Retinal pigment epithelial cell (primary cell): ENCODE measurements at regions not wholly inside any gene's neighbourhood (a gene's known extent, or its start where the extent isn't known, plus 50 kb on each side); places are given as distances from the start of the nearest gene placed in this dataset.
"Not testable (repeated sequence)": the region's sequence is repeated elsewhere in the genome, so short reads cannot be mapped to it uniquely, and the experiment has no call there.

ENCODE experiments used
- DNase-seq: peaks from one replicate; pipeline ENCODE4 v3.0.0-alpha.2; 2010; ENCODE audit warnings: low read depth
- H3K4me3 ChIP-seq: 2 replicates; pipeline ENCODE4 v1.5.1; 2011; ENCODE audit warnings: mild to moderate bottlenecking, low read length, control low read depth, moderate library complexity
- TF ChIP-seq, protein P1 (sequence below): conservative IDR thresholded peaks from 2 replicates; pipeline ENCODE4 v1.5.1; 2011; ENCODE audit warnings: low read depth, low read length, control low read depth, inconsistent platforms

DNA sequence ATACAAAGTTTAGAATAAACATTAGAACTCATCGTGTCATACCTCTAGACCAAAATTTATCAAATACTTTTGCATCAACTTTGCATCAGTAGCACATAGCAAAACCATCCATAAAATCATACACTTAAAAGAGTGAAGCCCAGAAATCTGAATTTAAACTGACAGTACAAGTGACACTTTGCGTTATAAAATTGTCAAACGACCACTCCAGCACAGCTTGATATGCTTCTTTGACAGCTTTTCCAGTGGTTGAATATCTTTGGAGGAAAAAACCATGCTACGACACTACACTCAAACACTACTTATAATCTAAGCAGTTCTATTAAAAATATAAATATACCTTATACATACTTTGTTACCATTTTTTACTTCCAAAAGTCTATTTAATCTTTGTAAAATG lies 1644.4 kb downstream of the STIM2 start:
- TF ChIP-seq, protein P1, sequence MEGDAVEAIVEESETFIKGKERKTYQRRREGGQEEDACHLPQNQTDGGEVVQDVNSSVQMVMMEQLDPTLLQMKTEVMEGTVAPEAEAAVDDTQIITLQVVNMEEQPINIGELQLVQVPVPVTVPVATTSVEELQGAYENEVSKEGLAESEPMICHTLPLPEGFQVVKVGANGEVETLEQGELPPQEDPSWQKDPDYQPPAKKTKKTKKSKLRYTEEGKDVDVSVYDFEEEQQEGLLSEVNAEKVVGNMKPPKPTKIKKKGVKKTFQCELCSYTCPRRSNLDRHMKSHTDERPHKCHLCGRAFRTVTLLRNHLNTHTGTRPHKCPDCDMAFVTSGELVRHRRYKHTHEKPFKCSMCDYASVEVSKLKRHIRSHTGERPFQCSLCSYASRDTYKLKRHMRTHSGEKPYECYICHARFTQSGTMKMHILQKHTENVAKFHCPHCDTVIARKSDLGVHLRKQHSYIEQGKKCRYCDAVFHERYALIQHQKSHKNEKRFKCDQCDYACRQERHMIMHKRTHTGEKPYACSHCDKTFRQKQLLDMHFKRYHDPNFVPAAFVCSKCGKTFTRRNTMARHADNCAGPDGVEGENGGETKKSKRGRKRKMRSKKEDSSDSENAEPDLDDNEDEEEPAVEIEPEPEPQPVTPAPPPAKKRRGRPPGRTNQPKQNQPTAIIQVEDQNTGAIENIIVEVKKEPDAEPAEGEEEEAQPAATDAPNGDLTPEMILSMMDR: no peak
- no peak overlapping the region for H3K4me3 ChIP-seq
- no peak for DNase-seq

DNA sequence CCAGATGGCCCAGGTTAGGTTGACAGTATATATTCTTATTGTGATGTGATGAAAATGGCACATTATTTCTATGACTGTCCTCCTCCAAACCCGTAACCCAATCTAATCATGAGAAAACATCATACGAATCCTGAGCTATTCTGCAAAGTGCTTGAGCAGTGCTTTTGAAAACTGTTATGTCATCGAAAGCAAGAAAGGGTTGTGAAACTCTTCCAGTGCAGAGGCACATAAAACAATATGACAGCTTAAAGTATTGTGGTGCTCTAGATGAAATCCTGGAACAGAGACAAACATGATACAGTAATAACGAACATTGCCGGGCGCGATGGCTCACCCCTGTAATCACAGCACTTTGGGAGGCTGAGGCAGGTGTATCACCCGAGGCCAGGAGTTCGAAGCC lies 1648.0 kb downstream of the STIM2 start:
- no peak for DNase-seq
- TF ChIP-seq, protein P1: no peak
- H3K4me3 ChIP-seq: no peak overlapping the region

DNA sequence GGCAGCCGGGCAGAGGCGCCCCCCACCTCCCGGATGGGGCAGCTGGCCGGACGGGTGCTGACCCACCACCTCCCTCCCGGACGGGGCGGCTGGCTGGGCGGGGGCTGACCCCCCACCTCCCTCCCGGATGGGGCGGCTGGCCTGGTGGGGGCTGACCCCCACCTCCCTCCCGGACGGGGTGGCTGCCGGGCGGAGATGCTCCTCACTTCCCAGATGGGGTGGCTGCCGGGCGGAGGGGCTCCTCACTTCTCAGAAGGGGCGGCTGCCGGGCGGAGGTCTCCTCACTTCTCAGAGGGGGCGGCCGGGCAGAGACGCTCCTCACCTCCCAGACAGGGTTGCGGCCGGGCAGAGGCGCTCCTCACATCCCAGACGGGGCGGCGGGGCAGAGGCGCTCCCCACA lies 1654.1 kb downstream of the STIM2 start:
- H3K4me3 ChIP-seq, DNase-seq: not testable (repeated sequence)

DNA sequence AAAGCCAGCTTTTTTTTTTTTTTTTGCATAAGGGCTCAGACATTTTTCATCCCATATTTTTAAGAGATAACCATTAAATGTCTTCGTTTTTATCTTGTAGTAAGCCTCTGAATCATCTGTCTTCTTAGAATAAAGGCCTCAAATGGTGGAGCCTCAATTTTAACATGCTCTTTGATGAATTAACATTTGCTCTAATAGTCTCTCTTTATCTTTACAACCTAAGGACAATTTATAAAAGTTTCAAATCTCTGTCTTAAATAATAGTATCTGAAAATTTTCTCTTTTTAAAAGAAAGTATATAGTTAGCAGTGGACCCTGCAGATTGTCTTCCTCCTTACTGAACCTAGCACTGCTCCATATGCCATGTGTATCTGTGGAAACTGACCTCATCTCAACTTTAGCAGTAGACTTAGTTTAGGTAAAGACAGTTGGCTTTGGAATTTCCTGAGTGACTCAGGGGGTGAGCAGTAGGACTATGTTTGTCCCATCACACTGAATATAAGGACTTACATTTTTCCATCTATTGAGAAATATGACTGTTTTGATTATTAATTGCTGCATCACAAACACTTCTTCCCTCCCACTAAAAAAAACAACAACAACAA lies 1658.0 kb downstream of the STIM2 start:
- H3K4me3 ChIP-seq: no peak overlapping the region
- TF ChIP-seq, protein P1: no peak
- no peak for DNase-seq

DNA sequence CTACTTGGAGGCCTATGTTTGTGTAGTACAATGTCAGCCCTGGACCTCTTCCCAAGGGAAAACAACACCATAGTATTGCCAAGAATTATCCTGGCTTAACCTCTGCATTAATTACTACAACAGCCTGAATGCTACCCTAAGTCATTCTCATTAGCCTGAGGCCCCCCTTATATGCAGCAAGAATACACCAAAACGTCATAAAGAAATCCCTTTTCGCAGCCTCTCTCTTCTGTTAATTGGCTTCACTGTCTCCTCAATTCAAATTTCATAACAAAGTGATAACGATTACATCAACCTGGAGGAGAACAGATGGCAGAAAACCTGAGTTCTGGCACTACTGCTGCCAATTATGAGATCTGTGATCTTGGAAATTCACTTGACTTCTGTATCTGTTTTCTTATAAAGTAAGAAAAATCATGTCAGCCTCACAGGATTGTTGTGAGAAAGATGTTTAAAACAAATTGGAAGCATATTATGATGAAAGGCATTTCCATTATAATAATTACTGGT lies 1663.1 kb downstream of the STIM2 start:
- TF ChIP-seq, protein P1: no peak
- H3K4me3 ChIP-seq: no peak overlapping the region
- DNase-seq: no peak

DNA sequence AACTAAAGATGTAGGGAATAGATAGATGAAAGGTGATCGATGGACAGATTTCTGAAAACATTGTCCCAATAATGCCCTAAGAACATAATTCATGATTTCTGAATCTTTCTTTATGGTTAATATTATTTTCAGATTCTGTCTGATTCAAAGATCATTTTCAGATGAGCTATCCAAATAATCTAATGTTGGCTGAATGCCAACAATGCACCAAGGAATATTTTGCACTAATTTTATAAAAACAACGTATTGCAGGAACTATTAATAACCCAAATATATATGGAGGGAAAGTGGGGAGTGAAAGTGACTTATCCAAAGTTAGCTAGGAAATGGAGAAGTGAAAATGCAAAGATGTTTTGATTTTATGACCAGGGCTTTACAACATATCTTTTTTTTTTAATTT lies 1675.5 kb downstream of the STIM2 start:
- DNase-seq: no peak
- H3K4me3 ChIP-seq: no peak overlapping the region
- TF ChIP-seq, protein P1: no peak

DNA sequence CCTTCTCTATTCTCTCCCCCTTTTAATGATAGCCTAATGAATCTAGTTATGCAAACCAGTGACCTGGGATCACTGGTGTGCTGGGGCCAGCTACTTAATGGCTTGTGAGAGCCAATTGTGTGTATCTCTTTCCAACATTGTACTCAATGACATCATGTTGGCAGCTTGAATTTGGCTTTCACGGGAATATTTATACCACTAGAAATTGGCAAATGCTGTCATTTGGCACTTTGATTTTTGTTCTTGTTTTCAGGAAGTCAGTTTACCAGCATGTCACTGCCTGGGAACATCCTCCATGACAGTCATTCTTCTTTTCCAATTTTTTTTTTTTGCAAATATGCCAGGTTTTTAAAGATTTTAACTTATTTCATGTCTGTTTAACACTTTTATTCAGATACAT lies 1685.3 kb downstream of the STIM2 start:
- TF ChIP-seq, protein P1: no peak
- no peak for DNase-seq
- no peak overlapping the region for H3K4me3 ChIP-seq
